ENCODE measurements at regions not wholly inside any gene's neighbourhood (a gene's known extent, or its start where the extent isn't known, plus 50 kb on each side); places are given as distances from the start of the nearest gene placed in this dataset.

DNA sequence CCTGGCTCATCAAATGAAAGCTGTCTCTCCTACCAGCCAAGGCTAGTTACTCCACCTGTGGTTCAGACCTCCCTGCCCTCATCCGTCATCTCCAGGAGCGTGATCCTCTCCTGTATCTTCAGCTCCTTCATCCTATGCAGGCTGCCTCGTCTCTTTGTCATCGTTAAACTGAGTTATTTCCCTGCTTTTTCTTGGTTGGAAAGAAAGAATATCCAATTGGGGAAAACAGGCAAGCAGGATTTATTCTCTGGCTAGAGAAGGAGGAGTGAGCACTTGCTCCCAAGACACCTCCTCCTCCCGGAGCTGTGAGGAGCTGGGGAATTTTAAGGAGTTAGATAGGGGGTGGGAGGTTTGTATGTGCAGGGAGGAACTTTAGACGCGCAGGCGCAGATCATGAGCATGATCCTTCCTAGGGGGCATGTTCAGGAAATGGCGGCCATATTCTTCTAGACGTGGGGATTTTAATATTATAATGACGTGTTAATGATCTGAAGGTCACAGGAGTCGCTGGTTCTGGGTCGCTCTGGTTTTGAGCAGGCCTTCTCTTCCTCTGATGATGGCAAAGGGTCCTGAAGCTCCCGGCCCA is 156.4 kb upstream of the KL start:
- in situ Hi-C loops (cut with MboI): no loop called here
- BruUV-seq (replicated peaks): no TSS peak
- Histone ChIP-seq H3K36me3 (ENCODE audit: control insufficient read depth in 2 of 2, insufficient read depth in 2 of 2, low read length in 1 of 2) (no peaks in the 10 kb centered on the region), H2AFZ (ENCODE audit: control insufficient read depth, low read depth, low read length) (no peak overlapping the region), H3K4me3 (no peak overlapping the region), H3K27me3 (replicated peaks in 1 of 2; ENCODE audit: control insufficient read depth in 2 of 2, insufficient read depth in 2 of 2, low read length in 1 of 2) (no peaks in the 10 kb centered on the region), H3K79me2 (ENCODE audit: control insufficient read depth, insufficient read depth, low read length) (no peaks in the 10 kb centered on the region), H4K20me1 (ENCODE audit: control insufficient read depth, insufficient read depth) (no peaks in the 10 kb centered on the region), H3K9ac (ENCODE audit: control insufficient read depth, insufficient read depth, low read length) (no peak overlapping the region), H3K9me3 (replicated peaks; ENCODE audit: control insufficient read depth, insufficient read depth, low read length) (peaks cover 9% of the 10 kb centered on the region; the same call in 2 of the 3 replicates), H3K4me2 (ENCODE audit: control insufficient read depth, insufficient read depth) (no peak overlapping the region), H3K4me1 (ENCODE audit: control insufficient read depth, insufficient read depth, low read length) (no peaks in the 10 kb centered on the region), H3K27ac (ENCODE audit: control insufficient read depth, insufficient read depth) (no peak overlapping the region)
- ChIA-PET RAD21 (ENCODE audit: unreplicated experiment) (no interaction called here), SMC1A (ENCODE audit: uncharacterized antibody, unreplicated experiment) (interaction anchor here (1.3 to 1.4 kb wide), 2 partner anchors 8 to 65 kb away, joined by 4 read pairs; no protein-coding TSS in a partner anchor), CTCF (no interaction called here), POLR2A (no interaction called here)
- ATAC-seq (no peak), DNase-seq (ENCODE audit: low read depth, low spot score) (no peak), FAIRE-seq (no peak)
- 73% methylated on average over 14 of the region's 14 CpGs for WGBS (ENCODE audit: insufficient coverage, insufficient replicate concordance, low lambda C conversion rate, missing lambda C conversion rate)
- TF ChIP-seq PAX5 (IDR thresholded peaks at IDR 0.05; ENCODE audit: borderline replicate concordance, low read depth, low read length): no peak
- no peak for TF ChIP-seq NBN (IDR thresholded peaks at IDR 0.05)
- TF ChIP-seq BHLHE40 (IDR thresholded peaks at IDR 0.05; ENCODE audit: borderline replicate concordance in 1 of 2, low read depth in 2 of 2, low read length in 1 of 2): no peak
- TF ChIP-seq, protein P1, sequence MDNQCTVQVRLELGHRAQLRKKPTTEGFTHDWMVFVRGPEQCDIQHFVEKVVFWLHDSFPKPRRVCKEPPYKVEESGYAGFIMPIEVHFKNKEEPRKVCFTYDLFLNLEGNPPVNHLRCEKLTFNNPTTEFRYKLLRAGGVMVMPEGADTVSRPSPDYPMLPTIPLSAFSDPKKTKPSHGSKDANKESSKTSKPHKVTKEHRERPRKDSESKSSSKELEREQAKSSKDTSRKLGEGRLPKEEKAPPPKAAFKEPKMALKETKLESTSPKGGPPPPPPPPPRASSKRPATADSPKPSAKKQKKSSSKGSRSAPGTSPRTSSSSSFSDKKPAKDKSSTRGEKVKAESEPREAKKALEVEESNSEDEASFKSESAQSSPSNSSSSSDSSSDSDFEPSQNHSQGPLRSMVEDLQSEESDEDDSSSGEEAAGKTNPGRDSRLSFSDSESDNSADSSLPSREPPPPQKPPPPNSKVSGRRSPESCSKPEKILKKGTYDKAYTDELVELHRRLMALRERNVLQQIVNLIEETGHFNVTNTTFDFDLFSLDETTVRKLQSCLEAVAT (IDR thresholded peaks at IDR 0.05): no peak
- TF ChIP-seq, protein P2, sequence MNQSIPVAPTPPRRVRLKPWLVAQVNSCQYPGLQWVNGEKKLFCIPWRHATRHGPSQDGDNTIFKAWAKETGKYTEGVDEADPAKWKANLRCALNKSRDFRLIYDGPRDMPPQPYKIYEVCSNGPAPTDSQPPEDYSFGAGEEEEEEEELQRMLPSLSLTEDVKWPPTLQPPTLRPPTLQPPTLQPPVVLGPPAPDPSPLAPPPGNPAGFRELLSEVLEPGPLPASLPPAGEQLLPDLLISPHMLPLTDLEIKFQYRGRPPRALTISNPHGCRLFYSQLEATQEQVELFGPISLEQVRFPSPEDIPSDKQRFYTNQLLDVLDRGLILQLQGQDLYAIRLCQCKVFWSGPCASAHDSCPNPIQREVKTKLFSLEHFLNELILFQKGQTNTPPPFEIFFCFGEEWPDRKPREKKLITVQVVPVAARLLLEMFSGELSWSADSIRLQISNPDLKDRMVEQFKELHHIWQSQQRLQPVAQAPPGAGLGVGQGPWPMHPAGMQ (IDR thresholded peaks at IDR 0.05; ENCODE audit: borderline replicate concordance): no peak
- TF ChIP-seq, protein P3, sequence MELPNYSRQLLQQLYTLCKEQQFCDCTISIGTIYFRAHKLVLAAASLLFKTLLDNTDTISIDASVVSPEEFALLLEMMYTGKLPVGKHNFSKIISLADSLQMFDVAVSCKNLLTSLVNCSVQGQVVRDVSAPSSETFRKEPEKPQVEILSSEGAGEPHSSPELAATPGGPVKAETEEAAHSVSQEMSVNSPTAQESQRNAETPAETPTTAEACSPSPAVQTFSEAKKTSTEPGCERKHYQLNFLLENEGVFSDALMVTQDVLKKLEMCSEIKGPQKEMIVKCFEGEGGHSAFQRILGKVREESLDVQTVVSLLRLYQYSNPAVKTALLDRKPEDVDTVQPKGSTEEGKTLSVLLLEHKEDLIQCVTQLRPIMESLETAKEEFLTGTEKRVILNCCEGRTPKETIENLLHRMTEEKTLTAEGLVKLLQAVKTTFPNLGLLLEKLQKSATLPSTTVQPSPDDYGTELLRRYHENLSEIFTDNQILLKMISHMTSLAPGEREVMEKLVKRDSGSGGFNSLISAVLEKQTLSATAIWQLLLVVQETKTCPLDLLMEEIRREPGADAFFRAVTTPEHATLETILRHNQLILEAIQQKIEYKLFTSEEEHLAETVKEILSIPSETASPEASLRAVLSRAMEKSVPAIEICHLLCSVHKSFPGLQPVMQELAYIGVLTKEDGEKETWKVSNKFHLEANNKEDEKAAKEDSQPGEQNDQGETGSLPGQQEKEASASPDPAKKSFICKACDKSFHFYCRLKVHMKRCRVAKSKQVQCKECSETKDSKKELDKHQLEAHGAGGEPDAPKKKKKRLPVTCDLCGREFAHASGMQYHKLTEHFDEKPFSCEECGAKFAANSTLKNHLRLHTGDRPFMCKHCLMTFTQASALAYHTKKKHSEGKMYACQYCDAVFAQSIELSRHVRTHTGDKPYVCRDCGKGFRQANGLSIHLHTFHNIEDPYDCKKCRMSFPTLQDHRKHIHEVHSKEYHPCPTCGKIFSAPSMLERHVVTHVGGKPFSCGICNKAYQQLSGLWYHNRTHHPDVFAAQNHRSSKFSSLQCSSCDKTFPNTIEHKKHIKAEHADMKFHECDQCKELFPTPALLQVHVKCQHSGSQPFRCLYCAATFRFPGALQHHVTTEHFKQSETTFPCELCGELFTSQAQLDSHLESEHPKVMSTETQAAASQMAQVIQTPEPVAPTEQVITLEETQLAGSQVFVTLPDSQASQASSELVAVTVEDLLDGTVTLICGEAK (IDR thresholded peaks at IDR 0.05; ENCODE audit: borderline replicate concordance): no peak
- no peak for TF ChIP-seq SMAD1 (IDR thresholded peaks at IDR 0.05; ENCODE audit: low read depth, partially characterized antibody)
- no peak for TF ChIP-seq CBX5 (IDR thresholded peaks at IDR 0.05; ENCODE audit: low read depth)
- TF ChIP-seq NFYB (IDR thresholded peaks at IDR 0.05; ENCODE audit: insufficient read depth, low read depth, low read length): no peak
- no peak for TF ChIP-seq SPI1 (IDR thresholded peaks at IDR 0.05; ENCODE audit: borderline replicate concordance, insufficient read depth, low read depth, low read length)
- intact Hi-C loops (cut with micrococcal nuclease; ENCODE audit: unreplicated experiment): no loop called here
